Lower lobe of right lung (tissue), 2 donors: ENCODE measurements at regions not wholly inside any gene's neighbourhood (a gene's known extent, or its start where the extent isn't known, plus 50 kb on each side); places are given as distances from the start of the nearest gene placed in this dataset.

ENCODE experiments used
- ATAC-seq, 2 donors: fragments of 200-7000 bp; cut with Tn5 transposase; one replicate each; pipeline ENCODE4 v1.9.1; 2020 to 2022; ENCODE audit warnings: mild to moderate bottlenecking in 2 of 2, moderate library complexity in 2 of 2
- DNase-seq: peaks from one replicate; pipeline ENCODE4 v3.0.0-alpha.2; 2020
- H3K27ac ChIP-seq: fragments of 200-600 bp; one replicate; pipeline ENCODE4 v1.8.0; 2022
- H3K27me3 ChIP-seq: fragments of 200-600 bp; one replicate; pipeline ENCODE4 v1.8.0; 2022; ENCODE audit warnings: low read depth
- H3K36me3 ChIP-seq: fragments of 200-600 bp; one replicate; pipeline ENCODE4 v1.8.0; 2022; ENCODE audit warnings: mild to moderate bottlenecking
- H3K4me1 ChIP-seq: fragments of 200-600 bp; one replicate; pipeline ENCODE4 v1.8.0; 2022
- H3K4me3 ChIP-seq: fragments of 200-600 bp; one replicate; pipeline ENCODE4 v1.8.0; 2022; ENCODE audit warnings: mild to moderate bottlenecking
- H3K9me3 ChIP-seq: fragments of 200-600 bp; one replicate; pipeline ENCODE4 v1.8.0; 2022
- intact Hi-C: fragments of 100-400 bp; cut with DNase I; formaldehyde crosslinking; loops from one replicate; pipeline ENCODE4 v1.11.0; 2022
- TF ChIP-seq, protein P1 (sequence below): fragments of 200-600 bp; IDR thresholded peaks from one replicate; pipeline ENCODE4 v1.8.0; 2022; ENCODE audit warnings: antibody characterized with exemption, mild to moderate bottlenecking
- donor health status: DM: no; HTN: yes; CAD: no; lungs with severe emphysema.

DNA sequence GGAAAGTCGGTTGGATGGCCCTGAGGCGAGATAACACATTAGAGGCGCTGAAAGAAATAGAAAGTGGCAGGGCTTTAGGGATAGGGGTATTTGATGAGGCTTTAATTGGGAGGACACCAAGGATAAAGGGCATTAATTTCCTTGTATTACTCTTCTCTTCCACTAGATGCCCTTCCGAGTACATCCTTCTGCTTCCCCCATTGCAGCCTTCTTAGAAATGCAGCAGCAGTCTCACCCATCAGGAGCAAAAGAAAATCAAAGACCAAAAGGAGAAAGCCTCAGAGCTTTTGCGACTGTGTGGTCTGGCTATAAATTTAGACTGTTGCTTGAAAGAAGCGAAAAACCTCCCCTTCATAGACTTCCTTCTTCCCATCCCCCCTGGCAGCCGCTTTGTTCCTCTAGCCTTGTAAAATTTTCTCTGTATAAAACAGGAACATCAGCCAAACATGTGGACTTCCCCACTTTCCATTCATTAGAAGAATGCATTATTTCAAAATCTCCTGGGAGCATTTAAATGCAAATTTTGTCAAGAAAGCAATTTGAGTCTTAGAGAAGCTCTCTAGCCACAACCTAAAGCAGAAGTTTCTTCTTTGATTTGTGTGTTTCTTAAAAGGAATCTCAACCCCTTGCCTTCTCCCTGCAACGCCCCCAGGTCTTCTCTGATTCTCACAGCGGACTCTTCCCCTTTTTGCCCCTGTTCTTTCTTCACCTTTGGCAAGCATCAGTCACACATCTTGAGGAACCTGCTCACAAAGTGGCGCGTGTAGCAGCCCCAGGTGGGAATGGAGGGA is 76.6 kb downstream of the NDUFS5 start:
- no peak overlapping the region for H3K27ac ChIP-seq
- no peaks in the 10 kb centered on the region for H3K9me3 ChIP-seq
- ATAC-seq (peak; percentile 22 to 38), DNase-seq (no peak)
- TF ChIP-seq, protein P1, sequence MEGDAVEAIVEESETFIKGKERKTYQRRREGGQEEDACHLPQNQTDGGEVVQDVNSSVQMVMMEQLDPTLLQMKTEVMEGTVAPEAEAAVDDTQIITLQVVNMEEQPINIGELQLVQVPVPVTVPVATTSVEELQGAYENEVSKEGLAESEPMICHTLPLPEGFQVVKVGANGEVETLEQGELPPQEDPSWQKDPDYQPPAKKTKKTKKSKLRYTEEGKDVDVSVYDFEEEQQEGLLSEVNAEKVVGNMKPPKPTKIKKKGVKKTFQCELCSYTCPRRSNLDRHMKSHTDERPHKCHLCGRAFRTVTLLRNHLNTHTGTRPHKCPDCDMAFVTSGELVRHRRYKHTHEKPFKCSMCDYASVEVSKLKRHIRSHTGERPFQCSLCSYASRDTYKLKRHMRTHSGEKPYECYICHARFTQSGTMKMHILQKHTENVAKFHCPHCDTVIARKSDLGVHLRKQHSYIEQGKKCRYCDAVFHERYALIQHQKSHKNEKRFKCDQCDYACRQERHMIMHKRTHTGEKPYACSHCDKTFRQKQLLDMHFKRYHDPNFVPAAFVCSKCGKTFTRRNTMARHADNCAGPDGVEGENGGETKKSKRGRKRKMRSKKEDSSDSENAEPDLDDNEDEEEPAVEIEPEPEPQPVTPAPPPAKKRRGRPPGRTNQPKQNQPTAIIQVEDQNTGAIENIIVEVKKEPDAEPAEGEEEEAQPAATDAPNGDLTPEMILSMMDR: peak; percentile 70
- H3K4me3 ChIP-seq: no peak overlapping the region
- H3K27me3 ChIP-seq: no peaks in the 10 kb centered on the region
- intact Hi-C loops: loop anchor here (10.0 kb wide), 1 partner anchor 162 kb away; no protein-coding TSS in a partner anchor
- no peaks in the 10 kb centered on the region for H3K36me3 ChIP-seq
- peaks cover 37% of the 10 kb centered on the region for H3K4me1 ChIP-seq

DNA sequence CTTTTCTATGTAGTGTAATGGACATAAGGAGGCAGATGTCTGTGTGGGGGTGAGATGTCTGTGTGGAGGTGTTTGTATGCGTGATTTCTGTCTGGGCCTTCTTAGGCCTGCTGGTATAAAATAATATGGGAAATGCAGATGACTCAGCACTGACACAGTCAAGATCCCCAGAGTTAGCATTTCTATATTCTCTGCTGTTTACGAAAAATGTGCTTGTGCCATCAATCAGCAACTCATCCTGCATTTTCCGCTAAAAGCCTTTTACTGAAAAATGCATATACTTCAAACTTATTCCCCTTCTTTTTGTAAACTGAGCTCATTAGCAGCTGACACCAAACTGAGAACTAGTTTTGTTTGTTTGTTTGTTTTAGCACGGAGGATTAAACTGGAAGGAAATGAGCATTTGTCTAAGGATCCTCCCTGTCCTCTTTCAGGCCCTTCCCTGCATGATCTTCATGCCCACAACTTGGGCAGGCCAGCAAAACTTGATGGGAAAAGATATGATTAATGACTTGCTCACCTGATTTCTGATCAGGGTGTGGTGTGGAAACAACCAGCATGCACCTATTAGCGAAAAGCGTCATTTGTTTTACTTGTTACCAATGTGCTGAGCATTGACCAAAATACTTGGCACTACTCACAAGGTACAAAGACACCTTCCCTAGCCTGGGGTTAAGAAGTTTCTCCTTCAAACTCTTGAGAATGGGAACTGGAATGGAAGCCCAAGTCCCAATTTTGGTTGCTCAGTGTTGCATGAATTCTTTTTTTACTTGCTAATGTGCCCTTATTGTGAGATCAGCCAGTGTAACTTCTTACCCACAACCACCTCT is 77.4 kb downstream of the NDUFS5 start:
- H3K4me1 ChIP-seq: peaks cover 45% of the 10 kb centered on the region
- intact Hi-C loops: loop anchor here (10.0 kb wide), 1 partner anchor 161 kb away; no protein-coding TSS in a partner anchor
- no peaks in the 10 kb centered on the region for H3K9me3 ChIP-seq
- ATAC-seq (no peak), DNase-seq (no peak)
- H3K36me3 ChIP-seq: no peaks in the 10 kb centered on the region
- TF ChIP-seq, protein P1: no peak
- no peak overlapping the region for H3K4me3 ChIP-seq
- H3K27ac ChIP-seq: no peak overlapping the region
- H3K27me3 ChIP-seq: no peaks in the 10 kb centered on the region

DNA sequence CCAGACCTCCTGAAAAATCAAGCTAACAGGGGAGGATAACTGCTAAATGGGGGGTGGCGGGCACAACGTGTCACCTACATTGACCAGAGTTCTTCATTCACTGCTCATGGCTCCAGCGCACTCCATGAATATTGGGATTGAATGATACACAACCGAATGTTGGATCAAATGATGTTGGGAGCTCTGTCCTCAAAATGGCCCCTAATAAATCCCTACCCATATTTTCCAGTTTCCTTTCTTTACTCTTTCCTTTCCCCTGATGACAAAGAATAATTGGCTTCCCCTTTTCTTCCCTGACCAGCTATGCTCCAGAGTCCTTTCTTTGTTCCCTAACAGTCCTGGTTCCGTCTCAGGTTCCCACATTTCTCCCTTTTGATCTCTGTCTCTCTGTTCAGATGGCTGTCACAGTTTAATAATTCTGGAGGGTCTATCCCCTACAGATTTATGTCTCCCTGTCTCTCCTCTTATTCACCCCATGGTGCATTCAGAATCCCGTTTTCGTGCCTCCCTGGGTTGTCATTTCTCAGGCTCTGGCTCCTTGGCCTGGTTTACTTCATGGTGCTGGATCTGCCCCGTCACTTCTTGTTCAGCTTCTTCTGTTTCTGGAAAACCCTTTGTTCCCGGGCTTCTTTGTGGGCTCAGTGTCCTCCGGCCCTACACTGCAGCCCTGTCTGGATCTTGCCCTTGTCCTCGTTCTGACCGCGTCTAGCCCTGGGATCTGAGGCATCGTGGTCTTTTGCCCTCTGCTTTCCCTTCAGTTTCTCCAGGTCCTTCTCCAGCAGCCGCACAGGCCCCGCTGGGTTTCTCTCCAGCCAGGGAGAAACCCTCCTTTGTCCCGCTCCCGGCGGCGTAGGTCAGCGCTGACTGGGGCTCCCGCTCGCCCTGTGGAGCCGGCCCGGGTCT is 78.3 kb downstream of the NDUFS5 start:
- Histone ChIP-seq H3K36me3 (no peaks in the 10 kb centered on the region), H3K27me3 (no peaks in the 10 kb centered on the region), H3K4me3 (peak overlapping the region; percentile 87), H3K27ac (peak overlapping the region; percentile 94), H3K4me1 (peaks cover 54% of the 10 kb centered on the region), H3K9me3 (no peaks in the 10 kb centered on the region)
- DNase-seq (peak; percentile 55), ATAC-seq (peak; percentile 44 to 49)
- intact Hi-C loops: loop anchor here (5.0 to 10.0 kb wide), 2 partner anchors 88 to 160 kb away; no protein-coding TSS in a partner anchor
- TF ChIP-seq, protein P1: no peak

DNA sequence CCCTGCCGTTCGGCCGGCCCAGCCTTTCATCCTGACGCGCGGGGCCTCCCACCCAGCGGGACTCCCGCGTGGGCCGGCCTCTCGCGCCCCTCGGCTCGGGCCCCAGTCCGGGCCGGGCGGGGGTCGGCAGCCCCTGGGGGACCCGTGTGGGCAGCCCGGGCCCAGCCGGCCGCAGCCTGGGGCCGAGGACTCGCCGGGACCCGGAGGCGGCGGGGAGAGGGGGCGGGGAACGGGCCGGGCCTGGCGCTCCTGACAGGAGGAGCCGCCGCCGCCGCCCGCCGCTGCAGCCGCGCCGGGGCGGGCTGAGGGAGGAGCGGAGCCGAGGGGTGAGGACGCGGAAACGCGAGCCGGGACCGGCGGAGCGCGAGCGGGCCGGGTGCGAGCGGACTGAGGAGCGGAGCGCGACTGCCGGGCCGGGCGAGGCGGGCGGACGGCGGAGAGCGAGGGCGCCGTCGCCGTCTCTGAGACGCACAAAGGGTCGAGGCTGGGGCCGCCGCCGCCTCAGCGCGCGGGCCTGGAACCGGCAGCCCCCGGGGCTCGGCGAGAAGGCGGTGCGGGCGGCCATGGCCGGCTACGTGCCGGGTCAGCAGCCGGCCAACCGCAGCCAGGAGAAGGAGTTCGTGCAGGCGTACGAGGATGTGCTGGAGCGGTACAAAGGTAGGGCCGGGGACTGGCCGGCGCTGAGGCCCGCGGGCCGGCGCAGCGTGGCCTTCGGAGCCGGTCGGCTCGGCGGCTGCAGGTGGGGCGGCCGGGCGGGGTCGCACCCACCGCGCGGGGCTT is 79.1 kb downstream of the NDUFS5 start:
- Histone ChIP-seq H3K9me3 (no peaks in the 10 kb centered on the region), H3K27ac (peak overlapping the region; percentile 94), H3K4me3 (peak overlapping the region; percentile 87), H3K36me3 (no peaks in the 10 kb centered on the region), H3K27me3 (no peaks in the 10 kb centered on the region), H3K4me1 (peaks cover 61% of the 10 kb centered on the region)
- TF ChIP-seq, protein P1: no peak
- DNase-seq: peak; percentile 84
- intact Hi-C loops: loop anchor here (5.0 to 10.0 kb wide), 2 partner anchors 87 to 160 kb away; no protein-coding TSS in a partner anchor
- ATAC-seq: peak; percentile 90 to 91
